Fibroblast of mammary gland (primary cell): ENCODE measurements at regions not wholly inside any gene's neighbourhood (a gene's known extent, or its start where the extent isn't known, plus 50 kb on each side); places are given as distances from the start of the nearest gene placed in this dataset.

Source experiments
- DNase-seq: peaks from one replicate; pipeline ENCODE4 v3.0.0-alpha.2; 2010; ENCODE audit warnings: low read depth
- H3K4me3 ChIP-seq: 2 replicates; pipeline ENCODE4 v1.5.1; 2011; ENCODE audit warnings: low read depth, mild to moderate bottlenecking, low read length, moderate library complexity; ENCODE audit not compliant: control insufficient read depth
- TF ChIP-seq, protein P1 (sequence below): conservative IDR thresholded peaks from 2 replicates; pipeline ENCODE4 v1.5.1; 2011; ENCODE audit warnings: low read depth, low read length, inconsistent platforms; ENCODE audit not compliant: control insufficient read depth, insufficient read depth

DNA sequence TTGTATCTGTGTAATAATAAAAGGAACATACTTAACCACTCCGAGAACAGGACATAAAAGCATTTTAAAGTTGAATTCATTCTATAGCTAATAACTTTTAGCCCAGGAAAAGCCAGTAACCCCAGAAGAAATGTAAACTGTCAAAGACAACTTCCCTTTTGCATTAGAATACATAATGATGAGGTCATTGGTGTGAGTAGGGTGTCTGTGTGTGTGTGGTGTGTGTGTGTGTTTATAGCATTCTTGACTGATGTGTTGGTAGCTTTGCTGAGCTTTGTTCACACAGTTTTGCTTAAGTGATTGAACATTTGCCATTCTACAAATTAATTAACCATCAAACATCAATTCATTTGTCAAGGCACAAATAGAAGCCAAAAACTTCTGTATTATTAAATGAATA lies 559.6 kb downstream of the ARAP2 start:
- DNase-seq, result no peak
- no peak overlapping the region for H3K4me3 ChIP-seq
- TF ChIP-seq, protein P1, sequence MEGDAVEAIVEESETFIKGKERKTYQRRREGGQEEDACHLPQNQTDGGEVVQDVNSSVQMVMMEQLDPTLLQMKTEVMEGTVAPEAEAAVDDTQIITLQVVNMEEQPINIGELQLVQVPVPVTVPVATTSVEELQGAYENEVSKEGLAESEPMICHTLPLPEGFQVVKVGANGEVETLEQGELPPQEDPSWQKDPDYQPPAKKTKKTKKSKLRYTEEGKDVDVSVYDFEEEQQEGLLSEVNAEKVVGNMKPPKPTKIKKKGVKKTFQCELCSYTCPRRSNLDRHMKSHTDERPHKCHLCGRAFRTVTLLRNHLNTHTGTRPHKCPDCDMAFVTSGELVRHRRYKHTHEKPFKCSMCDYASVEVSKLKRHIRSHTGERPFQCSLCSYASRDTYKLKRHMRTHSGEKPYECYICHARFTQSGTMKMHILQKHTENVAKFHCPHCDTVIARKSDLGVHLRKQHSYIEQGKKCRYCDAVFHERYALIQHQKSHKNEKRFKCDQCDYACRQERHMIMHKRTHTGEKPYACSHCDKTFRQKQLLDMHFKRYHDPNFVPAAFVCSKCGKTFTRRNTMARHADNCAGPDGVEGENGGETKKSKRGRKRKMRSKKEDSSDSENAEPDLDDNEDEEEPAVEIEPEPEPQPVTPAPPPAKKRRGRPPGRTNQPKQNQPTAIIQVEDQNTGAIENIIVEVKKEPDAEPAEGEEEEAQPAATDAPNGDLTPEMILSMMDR, result no peak

DNA sequence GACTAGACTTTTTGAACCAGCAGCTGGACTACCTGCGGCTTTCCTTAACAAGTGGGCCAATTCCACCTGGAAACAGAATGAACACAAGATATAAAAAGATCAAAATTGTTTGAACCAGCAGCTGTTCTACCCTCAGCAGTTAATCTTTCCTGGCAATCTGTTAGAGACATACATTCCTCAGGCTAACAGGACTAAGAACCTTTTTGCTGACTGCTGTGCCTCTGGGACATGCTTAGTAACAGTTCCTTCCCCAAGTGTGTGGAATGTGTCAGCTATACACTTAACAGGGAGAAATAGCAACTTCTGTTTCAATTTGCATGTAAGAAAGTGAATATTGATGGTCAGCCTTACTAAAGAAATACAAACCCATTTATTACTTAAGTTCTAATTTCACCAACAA lies 554.4 kb downstream of the ARAP2 start:
- no peak for DNase-seq
- H3K4me3 ChIP-seq, result no peak overlapping the region
- TF ChIP-seq, protein P1, result no peak

DNA sequence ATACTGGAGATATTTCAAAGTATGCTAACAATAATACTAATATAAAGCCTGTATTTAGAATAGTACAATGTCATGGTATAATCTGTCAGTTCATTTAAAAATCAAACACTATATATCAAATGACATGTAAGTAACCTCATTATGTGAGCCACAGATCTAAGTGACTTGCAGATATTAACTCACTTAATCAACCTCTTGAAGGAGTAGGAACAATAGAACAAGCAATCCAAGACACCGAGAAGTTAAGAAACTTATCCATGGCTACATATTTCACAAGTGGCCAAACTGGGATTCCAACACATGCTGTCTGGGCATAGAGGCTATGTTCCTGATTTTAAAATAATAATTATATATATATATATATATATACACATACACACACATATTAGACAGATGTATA lies 554.0 kb downstream of the ARAP2 start:
- DNase-seq, result no peak
- TF ChIP-seq, protein P1, result no peak
- H3K4me3 ChIP-seq, result no peak overlapping the region

- TF ChIP-seq, protein P1, result no peak
- no peak for DNase-seq
- H3K4me3 ChIP-seq, result no peak overlapping the region
These were observed 549.3 kb downstream of the ARAP2 start for GRCh38 chr4:35695003-35695402.

DNA sequence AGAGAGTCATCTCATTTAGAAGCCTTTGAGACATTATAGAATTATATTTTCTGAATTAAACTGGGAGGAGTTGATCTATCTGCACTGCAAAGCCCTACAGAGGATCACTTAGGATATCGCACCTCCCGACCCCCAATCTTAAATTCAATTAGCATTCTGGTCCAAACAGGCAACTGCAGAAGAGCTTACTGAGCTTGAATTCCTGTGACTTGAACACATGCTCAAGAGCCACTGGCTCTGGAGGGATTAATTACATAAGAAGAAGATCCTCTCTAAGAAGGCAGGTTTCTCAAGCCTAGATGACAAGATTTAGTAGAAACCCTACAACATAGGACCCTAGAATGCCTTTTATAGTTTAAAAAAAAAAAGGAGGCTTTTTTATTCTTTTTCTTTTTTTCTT lies 548.9 kb downstream of the ARAP2 start:
- TF ChIP-seq, protein P1, result no peak
- DNase-seq, result no peak
- no peak overlapping the region for H3K4me3 ChIP-seq

GRCh38 chr4:35697210-35697736 lies 547.0 kb downstream of the ARAP2 start:
- no peak for DNase-seq
- TF ChIP-seq, protein P1, result no peak
- H3K4me3 ChIP-seq, result no peak overlapping the region

- no peak for DNase-seq
- TF ChIP-seq, protein P1, result no peak
- no peak overlapping the region for H3K4me3 ChIP-seq
These were observed 543.7 kb downstream of the ARAP2 start for GRCh38 chr4:35700663-35701062.
